Neuronal stem cell (in vitro differentiated cells): ENCODE measurements at regions not wholly inside any gene's neighbourhood (a gene's known extent, or its start where the extent isn't known, plus 50 kb on each side); places are given as distances from the start of the nearest gene placed in this dataset.

Source experiments
- DNase-seq: peaks from one replicate; pipeline ENCODE4 v3.0.0-alpha.2; 2013; ENCODE audit warnings: low spot score
- H2AFZ ChIP-seq: one replicate; pipeline ENCODE4 v1.6.1; 2013; ENCODE audit warnings: mild to moderate bottlenecking, low read length, inconsistent platforms
- H2AK5ac ChIP-seq: 2 replicates; pipeline ENCODE4 v1.6.1; 2013; ENCODE audit warnings: low read depth, mild to moderate bottlenecking, inconsistent platforms, low read length, moderate library complexity, mixed read lengths
- H2BK120ac ChIP-seq: 2 replicates; pipeline ENCODE4 v1.6.1; 2013; ENCODE audit warnings: low read depth, mild to moderate bottlenecking, inconsistent platforms, low read length, moderate library complexity, mixed read lengths
- H2BK12ac ChIP-seq: one replicate; pipeline ENCODE4 v1.6.1; 2013; ENCODE audit warnings: low read length, inconsistent platforms
- H2BK15ac ChIP-seq: 2 replicates; pipeline ENCODE4 v1.6.1; 2013; ENCODE audit warnings: mild to moderate bottlenecking, low read length, inconsistent platforms, mixed read lengths
- H2BK5ac ChIP-seq: one replicate; pipeline ENCODE4 v1.6.1; 2013; ENCODE audit warnings: inconsistent platforms, mild to moderate bottlenecking, low read length, moderate library complexity
- H3K14ac ChIP-seq: one replicate; pipeline ENCODE4 v1.6.1; 2013; ENCODE audit warnings: low read length, inconsistent platforms
- H3K18ac ChIP-seq: 2 replicates; pipeline ENCODE4 v1.6.1; 2013; ENCODE audit warnings: low read length, inconsistent platforms
- H3K23ac ChIP-seq: 2 replicates; pipeline ENCODE4 v1.6.1; 2013; ENCODE audit warnings: low read depth, mild to moderate bottlenecking, mixed read lengths, low read length, inconsistent platforms; ENCODE audit not compliant: poor library complexity
- H3K27ac ChIP-seq: replicated peaks from 3 replicates; pipeline ENCODE4 v1.5.1; 2013; ENCODE audit warnings: low read length, inconsistent platforms
- H3K27me3 ChIP-seq, 3 experiments: 2 replicates each; pipeline ENCODE4 v1.6.1; 2013; ENCODE audit warnings: low read length in 3 of 3, mild to moderate bottlenecking in 2 of 3, inconsistent platforms in 1 of 3, low read depth in 1 of 3, mixed read lengths in 1 of 3, moderate library complexity in 1 of 3; ENCODE audit not compliant: control insufficient read depth in 3 of 3, insufficient read depth in 3 of 3
- H3K36me3 ChIP-seq, 2 donors: replicated peaks in 1 of 2; 2 replicates each; pipeline ENCODE4 v1.6.1; 2013; ENCODE audit warnings: low read length in 2 of 2; ENCODE audit not compliant: control insufficient read depth in 2 of 2, insufficient read depth in 2 of 2
- H3K4ac ChIP-seq: 2 replicates; pipeline ENCODE4 v1.6.1; 2013; ENCODE audit warnings: inconsistent platforms, mild to moderate bottlenecking, low read length, moderate library complexity
- H3K4me1 ChIP-seq, 2 donors: 1 replicate in 1 of 2; 2 replicates in 1 of 2; pipeline ENCODE4 v1.6.1; 2013; ENCODE audit warnings: low read length in 2 of 2, low read depth in 1 of 2; ENCODE audit not compliant: control insufficient read depth in 2 of 2, insufficient read depth in 1 of 2
- H3K4me2 ChIP-seq: one replicate; pipeline ENCODE4 v1.6.1; 2013; ENCODE audit warnings: mild to moderate bottlenecking, low read length, inconsistent platforms; ENCODE audit not compliant: insufficient read depth, poor library complexity, severe bottlenecking
- H3K4me3 ChIP-seq, 2 donors: 2 replicates each; pipeline ENCODE4 v1.5.1; 2013; ENCODE audit warnings: low read length in 2 of 2, mild to moderate bottlenecking in 2 of 2, inconsistent platforms in 1 of 2, moderate library complexity in 1 of 2
- H3K79me1 ChIP-seq: one replicate; pipeline ENCODE4 v1.6.1; 2013; ENCODE audit warnings: low read depth, mild to moderate bottlenecking, inconsistent platforms, low read length, moderate library complexity
- H3K9ac ChIP-seq: one replicate; pipeline ENCODE4 v1.6.1; 2013; ENCODE audit warnings: mild to moderate bottlenecking, low read depth, low read length, inconsistent platforms; ENCODE audit not compliant: poor library complexity
- H3K9me3 ChIP-seq, 2 donors: replicated peaks in 1 of 2; 2 replicates each; pipeline versions ENCODE3 to v1.6.1; 2013; ENCODE audit warnings: low read length in 2 of 2, mild to moderate bottlenecking in 2 of 2, inconsistent platforms in 1 of 2, low read depth in 1 of 2, mixed read lengths in 1 of 2, moderate library complexity in 1 of 2; ENCODE audit not compliant: control insufficient read depth in 2 of 2, insufficient read depth in 1 of 2
- H4K8ac ChIP-seq: one replicate; pipeline ENCODE4 v1.6.1; 2013; ENCODE audit warnings: low read depth, mild to moderate bottlenecking, inconsistent platforms, low read length, moderate library complexity
- H4K91ac ChIP-seq: one replicate; pipeline ENCODE4 v1.6.1; 2013; ENCODE audit warnings: low read length, low read depth, mild to moderate bottlenecking, inconsistent platforms; ENCODE audit not compliant: poor library complexity
- WGBS, 2 donors: extraction: QIAGEN DNeasy Blood & Tissue Kit; methylation state at CpG; one replicate each; pipeline ENCODE4 v1.1.7; 2013; ENCODE audit warnings: missing lambda C conversion rate in 2 of 2, mixed read lengths in 1 of 2; ENCODE audit not compliant: insufficient read length in 2 of 2, insufficient replicate concordance in 1 of 2; ENCODE audit errors: extremely low coverage in 2 of 2; 5-methylcytosine and 5-hydroxymethylcytosine counted together

GRCh38 chr11:44380009-44380313 lies 70.0 kb upstream of the ALX4 start:
- H3K14ac ChIP-seq, result no peak overlapping the region
- H3K27me3 ChIP-seq, result peaks cover 0 to 16% (median 0%) of the 10 kb centered on the region in 3 experiments
- DNase-seq, result no peak
- H3K4me1 ChIP-seq, result peaks cover 0 to 3% of the 10 kb centered on the region in 2 donors
- H3K79me1 ChIP-seq, result no peaks in the 10 kb centered on the region
- no peak overlapping the region for H2BK12ac ChIP-seq
- no peak overlapping the region for H4K91ac ChIP-seq
- no peaks in the 10 kb centered on the region for H3K9me3 ChIP-seq
- no peak overlapping the region for H2AFZ ChIP-seq
- no peak overlapping the region for H3K9ac ChIP-seq
- H4K8ac ChIP-seq, result no peak overlapping the region
- H2BK15ac ChIP-seq, result no peak overlapping the region
- H3K18ac ChIP-seq, result no peak overlapping the region
- H3K23ac ChIP-seq, result no peak overlapping the region
- H2BK120ac ChIP-seq, result no peak overlapping the region
- H3K4me3 ChIP-seq, result no peak overlapping the region
- H3K4me2 ChIP-seq, result no peak overlapping the region
- H2AK5ac ChIP-seq, result no peak overlapping the region
- no peaks in the 10 kb centered on the region for H3K36me3 ChIP-seq
- no peak overlapping the region for H3K27ac ChIP-seq
- no CpG with 5 or more reads among the region's 3 CpGs for WGBS, 2 donors
- H2BK5ac ChIP-seq, result no peak overlapping the region
- H3K4ac ChIP-seq, result no peak overlapping the region

- Histone ChIP-seq H2BK15ac (no peak overlapping the region), H4K8ac (no peak overlapping the region), H3K9ac (no peak overlapping the region), H3K14ac (no peak overlapping the region), H3K23ac (no peak overlapping the region), H3K9me3 (no peaks in the 10 kb centered on the region), H3K4me3 (no peak overlapping the region), H3K4me1 (peaks cover 0 to 2% of the 10 kb centered on the region in 2 donors), H3K27ac (no peak overlapping the region), H2AFZ (no peak overlapping the region), H3K27me3 (peaks cover 0 to 16% (median 0%) of the 10 kb centered on the region in 3 experiments), H3K18ac (no peak overlapping the region), H2BK12ac (no peak overlapping the region), H3K79me1 (no peaks in the 10 kb centered on the region), H2AK5ac (no peak overlapping the region), H2BK5ac (no peak overlapping the region), H3K4me2 (no peak overlapping the region), H4K91ac (no peak overlapping the region), H2BK120ac (no peak overlapping the region), H3K36me3 (no peaks in the 10 kb centered on the region), H3K4ac (no peak overlapping the region)
- WGBS, 2 donors, result no CpG with 5 or more reads among the region's 7 CpGs
- no peak for DNase-seq
Observed at GRCh38 chr11:44380820-44381219, 70.9 kb upstream of the ALX4 start.

GRCh38 chr11:44381261-44381660 lies 71.3 kb upstream of the ALX4 start:
- WGBS, 2 donors, result no CpG with 5 or more reads among the region's 6 CpGs

GRCh38 chr11:44382118-44382517 lies 72.2 kb upstream of the ALX4 start:
- Histone ChIP-seq H2BK5ac (no peak overlapping the region), H2BK12ac (no peak overlapping the region), H3K79me1 (no peaks in the 10 kb centered on the region), H3K36me3 (no peaks in the 10 kb centered on the region), H3K23ac (no peak overlapping the region), H3K27ac (no peak overlapping the region), H3K4me1 (peaks cover 0 to 2% of the 10 kb centered on the region in 2 donors), H2BK15ac (no peak overlapping the region), H3K27me3 (peaks cover 0 to 16% (median 0%) of the 10 kb centered on the region in 3 experiments), H4K8ac (no peak overlapping the region), H3K4ac (no peak overlapping the region), H3K14ac (no peak overlapping the region), H3K18ac (no peak overlapping the region), H3K9me3 (no peaks in the 10 kb centered on the region), H3K9ac (no peak overlapping the region), H4K91ac (no peak overlapping the region), H3K4me3 (no peak overlapping the region), H2AFZ (no peak overlapping the region), H3K4me2 (no peak overlapping the region), H2BK120ac (no peak overlapping the region), H2AK5ac (no peak overlapping the region)
- DNase-seq, result no peak
- WGBS, 2 donors, result no CpG with 5 or more reads among the region's 6 CpGs

More at GRCh38 chr11:44381261-44381660, 71.3 kb upstream of the ALX4 start:
- Histone ChIP-seq H2BK12ac (no peak overlapping the region), H2BK120ac (no peak overlapping the region), H3K4ac (no peak overlapping the region), H3K36me3 (no peaks in the 10 kb centered on the region), H3K9me3 (no peaks in the 10 kb centered on the region), H2AFZ (no peak overlapping the region), H3K79me1 (no peaks in the 10 kb centered on the region), H3K4me2 (no peak overlapping the region), H3K27ac (no peak overlapping the region), H4K91ac (no peak overlapping the region), H3K14ac (no peak overlapping the region), H4K8ac (no peak overlapping the region), H3K4me3 (no peak overlapping the region), H3K9ac (no peak overlapping the region), H3K27me3 (peaks cover 0 to 16% (median 0%) of the 10 kb centered on the region in 3 experiments), H2BK5ac (no peak overlapping the region), H3K4me1 (peaks cover 0 to 2% of the 10 kb centered on the region in 2 donors), H3K18ac (no peak overlapping the region), H2BK15ac (peak overlapping the region; percentile 31), H3K23ac (no peak overlapping the region), H2AK5ac (peak overlapping the region; percentile 42)
- DNase-seq, result no peak
